DOHH2 (cell line): ENCODE measurements at regions not wholly inside any gene's neighbourhood (a gene's known extent, or its start where the extent isn't known, plus 50 kb on each side); places are given as distances from the start of the nearest gene placed in this dataset.

Experiments used
- CTCF ChIP-seq: fragments of 200-600 bp; sonication (generic); IDR thresholded peaks from one replicate; pipeline ENCODE4 v1.5.1; 2014; ENCODE audit warnings: antibody characterized with exemption, mild to moderate bottlenecking, low read depth, low read length; ENCODE audit not compliant: poor library complexity, severe bottlenecking
- EZH2phosphoT487 ChIP-seq: fragments of 200-600 bp; sonication (generic); IDR thresholded peaks from 2 replicates; pipeline ENCODE4 v1.6.1; 2017; ENCODE audit warnings: borderline replicate concordance, mild to moderate bottlenecking, antibody characterized with exemption, low read length, moderate library complexity, mixed read lengths

- TF ChIP-seq CTCF, result no peak
- no peak for TF ChIP-seq EZH2phosphoT487
Observed at GRCh38 chr1:34409689-34410229, 233.1 kb downstream of the C1orf94 start.
